MCF 10A (cell line): ENCODE measurements at regions not wholly inside any gene's neighbourhood (a gene's known extent, or its start where the extent isn't known, plus 50 kb on each side); places are given as distances from the start of the nearest gene placed in this dataset.

Experiments used
- BruUV-seq: library from RNA; stranded (reverse); fragments of 400-500 nt; replicated peaks from 2 replicates; lab custom pipeline; 2021; lab: Mats Ljungman, UMichigan
- CTCF ChIA-PET: fragments of 300-600 bp; sonication (Branson Sonifier 250); formaldehyde crosslinking; extraction: SDS; loops from one replicate; lab custom pipeline; 2021; ENCODE audit warnings: antibody characterized with exemption, inconsistent platforms; lab: Yijun Ruan, JAX
- POLR2A ChIA-PET: fragments of 300-600, 350-650 bp; sonication (Branson Sonifier 250); formaldehyde crosslinking; extraction: SDS; loops from one replicate; lab custom pipeline; 2020; ENCODE audit warnings: antibody characterized with exemption, inconsistent platforms; lab: Yijun Ruan, JAX
- DNase-seq: peaks from one replicate; pipeline ENCODE4 v3.0.0-alpha.2; 2018; ENCODE audit not compliant: unreplicated experiment
- H3K27ac Mint-ChIP-seq: one replicate; pipeline ENCODE4 v1.8.0; 2022; ENCODE audit warnings: mild to moderate bottlenecking, low read depth, mixed read lengths; ENCODE audit not compliant: unreplicated experiment
- H3K27me3 Mint-ChIP-seq: one replicate; pipeline ENCODE4 v1.8.0; 2022; ENCODE audit warnings: mixed read lengths; ENCODE audit not compliant: insufficient read depth, unreplicated experiment
- H3K36me3 Mint-ChIP-seq: one replicate; pipeline ENCODE4 v1.8.0; 2022; ENCODE audit warnings: mild to moderate bottlenecking, moderate library complexity, mixed read lengths; ENCODE audit not compliant: insufficient read depth, unreplicated experiment
- H3K4me1 Mint-ChIP-seq: one replicate; pipeline ENCODE4 v1.8.0; 2022; ENCODE audit warnings: mixed read lengths; ENCODE audit not compliant: insufficient read depth, unreplicated experiment
- H3K4me3 Mint-ChIP-seq: one replicate; pipeline ENCODE4 v1.8.0; 2022; ENCODE audit warnings: mild to moderate bottlenecking, moderate library complexity, mixed read lengths; ENCODE audit not compliant: unreplicated experiment
- H3K9me3 Mint-ChIP-seq: one replicate; pipeline ENCODE4 v1.8.0; 2022; ENCODE audit warnings: mixed read lengths; ENCODE audit not compliant: unreplicated experiment
- CTCF ChIP-seq: fragments of 200-600 bp; IDR thresholded peaks from one replicate; pipeline ENCODE4 v1.8.0; 2022; ENCODE audit warnings: antibody characterized with exemption, mild to moderate bottlenecking; ENCODE audit not compliant: unreplicated experiment
- intact Hi-C: fragments of 100-400 bp; cut with micrococcal nuclease; formaldehyde crosslinking; loops from 2 replicates; pipeline ENCODE4 v1.14.1; 2022

- Mint-ChIP-seq H3K4me3 (no peak overlapping the region), H3K27me3 (peaks cover 11% of the 10 kb centered on the region), H3K9me3 (no peaks in the 10 kb centered on the region), H3K4me1 (peaks cover 10% of the 10 kb centered on the region), H3K27ac (no peak overlapping the region), H3K36me3 (no peaks in the 10 kb centered on the region)
- DNase-seq = no peak
- POLR2A ChIA-PET = no interaction called here
- BruUV-seq = no TSS peak
- intact Hi-C loops = no loop called here
- CTCF ChIA-PET = no interaction called here
- TF ChIP-seq CTCF = no peak
Observed at GRCh38 chr13:31418186-31418585, 218.4 kb downstream of the B3GLCT start.

- no peak for TF ChIP-seq CTCF
- Mint-ChIP-seq H3K27me3 (peaks cover 11% of the 10 kb centered on the region), H3K9me3 (no peaks in the 10 kb centered on the region), H3K36me3 (no peaks in the 10 kb centered on the region), H3K4me3 (no peak overlapping the region), H3K27ac (no peak overlapping the region), H3K4me1 (peaks cover 10% of the 10 kb centered on the region)
- CTCF ChIA-PET = interaction anchor here (0.9 to 11.0 kb wide), 6 partner anchors 10 to 310 kb away, joined by 3 to 378 read pairs (median 4); no protein-coding TSS in a partner anchor
- POLR2A ChIA-PET = no interaction called here
- intact Hi-C loops = no loop called here
- DNase-seq = no peak
- no TSS peak for BruUV-seq
Observed at GRCh38 chr13:31421756-31422155, 222.0 kb downstream of the B3GLCT start.

- no peak overlapping the region for H3K27ac Mint-ChIP-seq
- intact Hi-C loops = loop anchor here (1.0 kb wide), 2 partner anchors 188 to 250 kb away; no protein-coding TSS in a partner anchor
- BruUV-seq = no TSS peak
Observed at GRCh38 chr13:31424130-31424729, 224.5 kb downstream of the B3GLCT start.

More at GRCh38 chr13:31424130-31424729, 224.5 kb downstream of the B3GLCT start:
- peak; percentile 85 for DNase-seq
- peak; percentile 80 for TF ChIP-seq CTCF
- Mint-ChIP-seq H3K9me3 (no peaks in the 10 kb centered on the region), H3K4me1 (peaks cover 10% of the 10 kb centered on the region), H3K27me3 (peaks cover 15% of the 10 kb centered on the region), H3K4me3 (no peak overlapping the region), H3K36me3 (no peaks in the 10 kb centered on the region)
- ChIA-PET CTCF (interaction anchor here (0.6 to 11.0 kb wide), 42 partner anchors 9 to 444 kb away, joined by 3 to 378 read pairs (median 4); no protein-coding TSS in a partner anchor), POLR2A (interaction anchor here (2.3 kb wide), 1 partner anchor 188 kb away, joined by 9 read pairs; no protein-coding TSS in a partner anchor)
